HEK293 (cell line): ENCODE measurements at regions not wholly inside any gene's neighbourhood (a gene's known extent, or its start where the extent isn't known, plus 50 kb on each side); places are given as distances from the start of the nearest gene placed in this dataset.

Experiments
- CTCF ChIA-PET: fragments of 350-600 bp; formaldehyde crosslinking; extraction: SDS; loops from one replicate; lab custom pipeline; 2021; ENCODE audit warnings: antibody characterized with exemption; lab: Yijun Ruan, JAX
- POLR2A ChIA-PET: fragments of 300-600 bp; formaldehyde crosslinking; extraction: SDS; loops from one replicate; lab custom pipeline; 2020; ENCODE audit warnings: antibody characterized with exemption, inconsistent platforms; lab: Yijun Ruan, JAX
- H3K27ac ChIP-seq: fragments of 200-500 bp; sonication (Bioruptor generic); 2 replicates; pipeline ENCODE4 v1.5.1; 2014; ENCODE audit warnings: low read depth, low read length, control low read depth, inconsistent platforms; ENCODE audit errors: extremely low read depth
- H3K36me3 ChIP-seq, 2 experiments: fragments of 200-500 bp in 1 of 2; sonication (Bioruptor generic) in 1 of 2; 1 replicate in 1 of 2; 2 replicates in 1 of 2; pipeline ENCODE4 v1.5.1; 2014 to 2017; ENCODE audit warnings: inconsistent platforms in 2 of 2, low read length in 2 of 2; ENCODE audit not compliant: control insufficient read depth in 2 of 2, insufficient read depth in 1 of 2
- H3K4me1 ChIP-seq: fragments of 200-500 bp; sonication (Bioruptor generic); 2 replicates; pipeline ENCODE4 v1.5.1; 2014; ENCODE audit warnings: mild to moderate bottlenecking, low read length, inconsistent platforms; ENCODE audit not compliant: control insufficient read depth, insufficient read depth
- H3K4me3 ChIP-seq: 2 replicates; pipeline ENCODE4 v1.5.1; 2011; ENCODE audit warnings: low read depth, mild to moderate bottlenecking, control low read depth, low read length, moderate library complexity
- H3K9me3 ChIP-seq: fragments of 200-500 bp; sonication (Bioruptor generic); 2 replicates; pipeline ENCODE4 v1.5.1; 2014; ENCODE audit warnings: low read depth, low read length, inconsistent platforms; ENCODE audit not compliant: control insufficient read depth, insufficient read depth
- FEZF1 ChIP-seq: fragments of 450-650 bp; formaldehyde crosslinking; IDR thresholded peaks from 2 replicates; pipeline ENCODE4 v1.5.1; 2016; ENCODE audit warnings: missing biosample characterization, missing genetic modification characterization
- GLIS1 ChIP-seq: fragments of 450-650 bp; formaldehyde crosslinking; IDR thresholded peaks from 2 replicates; pipeline ENCODE4 v1.5.1; 2016; ENCODE audit warnings: missing biosample characterization, missing genetic modification characterization
- HOXD13 ChIP-seq: sonication (generic); formaldehyde crosslinking; IDR thresholded peaks from 2 replicates; pipeline ENCODE4 v1.8.0; 2022; ENCODE audit warnings: missing genetic modification reagents, borderline replicate concordance
- KLF10 ChIP-seq: fragments of 450-650 bp; IDR thresholded peaks from 2 replicates; pipeline ENCODE4 v1.5.1; 2018; ENCODE audit warnings: missing biosample characterization, mild to moderate bottlenecking, missing genetic modification characterization
- KLF16 ChIP-seq: fragments of 450-650 bp; formaldehyde crosslinking; IDR thresholded peaks from 2 replicates; pipeline ENCODE4 v1.5.1; 2017; ENCODE audit warnings: missing biosample characterization, missing genetic modification characterization
- OSR2 ChIP-seq: fragments of 450-650 bp; formaldehyde crosslinking; IDR thresholded peaks from 2 replicates; pipeline ENCODE4 v1.5.1; 2016; ENCODE audit warnings: missing biosample characterization, missing genetic modification characterization
- OVOL3 ChIP-seq: fragments of 450-650 bp; formaldehyde crosslinking; IDR thresholded peaks from 2 replicates; pipeline ENCODE4 v1.5.1; 2016; ENCODE audit warnings: missing biosample characterization, missing genetic modification characterization
- SETDB1 ChIP-seq: IDR thresholded peaks from one replicate; pipeline ENCODE4 v1.6.1; 2017; ENCODE audit warnings: mild to moderate bottlenecking, low read length, moderate library complexity, mixed read lengths; ENCODE audit not compliant: insufficient read length
- SP2 ChIP-seq: fragments of 450-650 bp; formaldehyde crosslinking; IDR thresholded peaks from 2 replicates; pipeline ENCODE4 v1.5.1; 2016; ENCODE audit warnings: missing biosample characterization, missing genetic modification characterization
- TCF7L2 ChIP-seq: IDR thresholded peaks from 2 replicates; pipeline ENCODE4 v1.6.1; 2011; ENCODE audit warnings: low read depth, mild to moderate bottlenecking, inconsistent platforms, low read length, moderate library complexity, borderline replicate concordance
- ZBTB7A ChIP-seq: fragments of 450-650 bp; formaldehyde crosslinking; IDR thresholded peaks from 2 replicates; pipeline ENCODE4 v1.5.1; 2016; ENCODE audit warnings: low read depth, missing biosample characterization, missing genetic modification characterization
- ZEB2 ChIP-seq: fragments of 450-650 bp; formaldehyde crosslinking; IDR thresholded peaks from 2 replicates; pipeline ENCODE4 v1.5.1; 2016; ENCODE audit warnings: missing biosample characterization, missing genetic modification characterization
- ZNF112 ChIP-seq: fragments of 450-650 bp; formaldehyde crosslinking; IDR thresholded peaks from 2 replicates; pipeline ENCODE4 v1.5.0; 2017; ENCODE audit warnings: missing biosample characterization, missing genetic modification characterization
- ZNF138 ChIP-seq: fragments of 450-650 bp; formaldehyde crosslinking; IDR thresholded peaks from 2 replicates; pipeline ENCODE4 v1.5.1; 2016; ENCODE audit warnings: missing biosample characterization, missing genetic modification characterization, borderline replicate concordance
- ZNF19 ChIP-seq: fragments of 450-650 bp; formaldehyde crosslinking; IDR thresholded peaks from 2 replicates; pipeline ENCODE4; 2016; ENCODE audit warnings: missing biosample characterization, missing genetic modification characterization, low read depth
- ZNF239 ChIP-seq: fragments of 450-650 bp; formaldehyde crosslinking; IDR thresholded peaks from 2 replicates; pipeline ENCODE4 v1.5.1; 2016; ENCODE audit warnings: missing biosample characterization, missing genetic modification characterization
- ZNF24 ChIP-seq: fragments of 450-650 bp; formaldehyde crosslinking; IDR thresholded peaks from 2 replicates; pipeline ENCODE4 v1.5.1; 2016; ENCODE audit warnings: missing biosample characterization, missing genetic modification characterization
- ZNF501 ChIP-seq: fragments of 450-650 bp; formaldehyde crosslinking; IDR thresholded peaks from 2 replicates; pipeline ENCODE4 v1.5.1; 2016; ENCODE audit warnings: missing biosample characterization, missing genetic modification characterization
- ZNF530 ChIP-seq: fragments of 450-650 bp; formaldehyde crosslinking; IDR thresholded peaks from 2 replicates; pipeline ENCODE4 v1.5.1; 2016; ENCODE audit warnings: low read depth, missing biosample characterization, missing genetic modification characterization
- ZNF555 ChIP-seq: fragments of 450-650 bp; formaldehyde crosslinking; conservative IDR thresholded peaks from 2 replicates; pipeline ENCODE4 v1.5.1; 2017; ENCODE audit warnings: missing biosample characterization, mild to moderate bottlenecking, missing genetic modification characterization, inconsistent platforms
- ZNF629 ChIP-seq: fragments of 450-650 bp; formaldehyde crosslinking; IDR thresholded peaks from 2 replicates; pipeline ENCODE4 v1.5.1; 2017; ENCODE audit warnings: missing biosample characterization, missing genetic modification characterization
- ZNF654 ChIP-seq: fragments of 450-650 bp; formaldehyde crosslinking; IDR thresholded peaks from 2 replicates; pipeline ENCODE4 v1.5.1; 2016; ENCODE audit warnings: low read depth, missing biosample characterization, missing genetic modification characterization
- ZNF843 ChIP-seq: fragments of 450-650 bp; formaldehyde crosslinking; IDR thresholded peaks from 2 replicates; pipeline ENCODE4 v1.5.1; 2016; ENCODE audit warnings: missing biosample characterization, missing genetic modification characterization
- ZXDB ChIP-seq: fragments of 450-650 bp; formaldehyde crosslinking; IDR thresholded peaks from 2 replicates; pipeline ENCODE4 v1.5.1; 2016; ENCODE audit warnings: missing biosample characterization, missing genetic modification characterization
- TF ChIP-seq, protein P1 (sequence below): fragments of 450-650 bp; formaldehyde crosslinking; IDR thresholded peaks from 2 replicates; pipeline ENCODE4 v1.5.1; 2016; ENCODE audit warnings: missing biosample characterization, missing genetic modification characterization
- TF ChIP-seq, protein P2 (sequence below): fragments of 450-650 bp; formaldehyde crosslinking; IDR thresholded peaks from 2 replicates; pipeline ENCODE4 v1.5.1; 2016; ENCODE audit warnings: missing biosample characterization, missing genetic modification characterization

DNA sequence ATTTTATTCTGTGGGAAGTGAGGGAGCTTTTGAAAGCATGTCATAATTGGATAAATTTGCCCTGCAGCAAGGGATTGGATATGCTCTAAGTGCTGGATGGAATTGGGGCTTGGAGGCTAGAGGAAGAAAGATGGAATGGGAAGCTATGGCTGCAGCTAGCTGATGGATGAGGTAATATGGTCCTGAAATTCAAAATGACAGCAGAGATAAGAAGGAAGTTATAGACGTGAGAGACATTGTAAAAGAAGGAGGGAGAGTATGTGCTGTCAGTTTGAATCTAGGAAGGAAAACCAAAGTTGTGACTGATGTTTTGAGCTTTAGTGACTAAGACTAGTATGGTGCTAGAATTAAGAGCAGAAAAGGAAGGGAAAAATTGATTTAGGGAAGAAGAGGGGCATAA, 299.9 kb upstream of the SPAG17 start (continued):
- TF ChIP-seq, protein P1, sequence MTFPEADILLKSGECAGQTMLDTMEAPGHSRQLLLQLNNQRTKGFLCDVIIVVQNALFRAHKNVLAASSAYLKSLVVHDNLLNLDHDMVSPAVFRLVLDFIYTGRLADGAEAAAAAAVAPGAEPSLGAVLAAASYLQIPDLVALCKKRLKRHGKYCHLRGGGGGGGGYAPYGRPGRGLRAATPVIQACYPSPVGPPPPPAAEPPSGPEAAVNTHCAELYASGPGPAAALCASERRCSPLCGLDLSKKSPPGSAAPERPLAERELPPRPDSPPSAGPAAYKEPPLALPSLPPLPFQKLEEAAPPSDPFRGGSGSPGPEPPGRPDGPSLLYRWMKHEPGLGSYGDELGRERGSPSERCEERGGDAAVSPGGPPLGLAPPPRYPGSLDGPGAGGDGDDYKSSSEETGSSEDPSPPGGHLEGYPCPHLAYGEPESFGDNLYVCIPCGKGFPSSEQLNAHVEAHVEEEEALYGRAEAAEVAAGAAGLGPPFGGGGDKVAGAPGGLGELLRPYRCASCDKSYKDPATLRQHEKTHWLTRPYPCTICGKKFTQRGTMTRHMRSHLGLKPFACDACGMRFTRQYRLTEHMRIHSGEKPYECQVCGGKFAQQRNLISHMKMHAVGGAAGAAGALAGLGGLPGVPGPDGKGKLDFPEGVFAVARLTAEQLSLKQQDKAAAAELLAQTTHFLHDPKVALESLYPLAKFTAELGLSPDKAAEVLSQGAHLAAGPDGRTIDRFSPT, result 0 out of 2 replicates have a peak, but pooled peaks have one; percentile 8
- TF ChIP-seq ZEB2 (tag by site-specific recombination) (no peak), ZNF629 (peak; percentile 49; the same call in 1 of the 2 replicates), ZNF530 (tag by site-specific recombination) (no peak), KLF16 (tag by site-specific recombination) (peak; percentile 65; the same call in 1 of the 2 replicates), ZNF112 (no peak), ZNF19 (tag by site-specific recombination) (no peak), ZNF239 (0 out of 2 replicates have a peak, but pooled peaks have one; percentile 43), ZNF654 (tag by site-specific recombination) (no peak), ZNF843 (tag by site-specific recombination) (0 out of 2 replicates have a peak, but pooled peaks have one; percentile 20), ZNF24 (tag by site-specific recombination) (no peak)
- TF ChIP-seq, protein P2, sequence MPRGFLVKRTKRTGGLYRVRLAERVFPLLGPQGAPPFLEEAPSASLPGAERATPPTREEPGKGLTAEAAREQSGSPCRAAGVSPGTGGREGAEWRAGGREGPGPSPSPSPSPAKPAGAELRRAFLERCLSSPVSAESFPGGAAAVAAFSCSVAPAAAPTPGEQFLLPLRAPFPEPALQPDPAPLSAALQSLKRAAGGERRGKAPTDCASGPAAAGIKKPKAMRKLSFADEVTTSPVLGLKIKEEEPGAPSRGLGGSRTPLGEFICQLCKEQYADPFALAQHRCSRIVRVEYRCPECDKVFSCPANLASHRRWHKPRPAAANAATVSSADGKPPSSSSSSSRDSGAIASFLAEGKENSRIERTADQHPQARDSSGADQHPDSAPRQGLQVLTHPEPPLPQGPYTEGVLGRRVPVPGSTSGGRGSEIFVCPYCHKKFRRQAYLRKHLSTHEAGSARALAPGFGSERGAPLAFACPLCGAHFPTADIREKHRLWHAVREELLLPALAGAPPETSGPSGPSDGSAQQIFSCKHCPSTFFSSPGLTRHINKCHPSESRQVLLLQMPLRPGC (tag by site-specific recombination), result no peak

DNA sequence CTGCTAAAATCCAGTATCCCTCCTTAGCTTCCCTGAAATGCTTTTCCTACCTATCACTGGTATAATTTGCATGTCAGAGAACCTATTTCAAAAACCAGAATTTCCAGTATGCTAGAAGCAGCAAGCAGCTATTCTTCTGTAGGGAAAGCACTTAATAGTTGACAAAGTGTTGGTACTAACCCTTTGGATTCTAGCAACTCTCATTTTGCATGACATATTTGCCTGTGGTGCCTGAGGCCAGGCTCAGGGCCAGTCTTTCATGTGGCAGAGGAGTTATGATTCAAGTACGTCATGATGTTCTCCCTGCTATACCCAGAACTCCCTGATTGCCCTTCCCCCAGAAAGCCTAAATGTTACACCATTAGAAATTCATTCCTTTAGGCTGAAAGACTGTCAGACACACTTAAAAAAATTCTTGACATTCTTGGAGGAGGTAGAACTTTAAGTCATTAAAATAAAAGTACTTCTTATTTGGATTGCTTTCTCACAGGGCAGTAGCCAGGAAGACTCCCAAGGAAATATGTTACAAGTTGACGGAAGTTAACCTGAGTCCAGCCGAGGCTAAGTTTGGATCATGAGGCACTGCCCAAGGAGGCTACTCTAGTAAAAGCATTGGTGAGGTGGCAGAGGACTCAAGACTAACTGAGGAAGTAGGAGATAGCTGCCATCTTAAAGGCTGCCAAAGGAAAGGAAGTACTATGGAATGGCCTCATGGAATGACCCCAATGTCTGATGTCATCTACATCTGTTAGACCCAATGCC, 298.4 kb upstream of the SPAG17 start:
- CTCF ChIA-PET, result no interaction called here
- POLR2A ChIA-PET, result no interaction called here
- no peak for TF ChIP-seq SP2 (tag by site-specific recombination)
- TF ChIP-seq GLIS1 (tag by site-specific recombination), result no peak
- TF ChIP-seq ZNF138 (tag by site-specific recombination), result no peak

DNA sequence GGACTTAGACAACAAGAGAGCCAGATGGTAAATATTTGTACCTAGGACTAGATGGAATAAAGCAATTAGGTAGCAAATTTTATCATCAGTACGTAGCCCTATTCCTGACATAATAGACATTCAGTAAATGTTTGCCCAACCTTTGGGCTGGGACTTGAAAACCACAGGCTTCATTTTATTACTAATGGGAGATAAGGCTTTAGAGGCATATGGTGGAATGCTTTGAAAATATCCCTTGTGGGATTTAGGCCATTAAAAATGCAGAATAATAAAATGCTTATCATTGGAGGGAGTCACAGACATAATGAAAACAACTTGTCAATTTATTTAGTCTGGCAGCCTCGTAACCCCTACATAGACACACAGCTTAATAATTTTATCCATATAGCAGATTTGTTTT, 296.1 kb upstream of the SPAG17 start:
- Histone ChIP-seq H3K27ac (no peak overlapping the region), H3K4me3 (no peak overlapping the region), H3K4me1 (peaks cover 6% of the 10 kb centered on the region; the same call in 1 of the 2 replicates), H3K36me3 (no peaks in the 10 kb centered on the region), H3K9me3 (no peaks in the 10 kb centered on the region)
- POLR2A ChIA-PET, result no interaction called here
- CTCF ChIA-PET, result interaction anchor here (1.1 kb wide), 1 partner anchor 14 kb away, joined by 4 read pairs; no protein-coding TSS in a partner anchor
- TF ChIP-seq HOXD13 (CRISPR knock-in tag), result peak; percentile 79
- TF ChIP-seq ZNF501 (tag by site-specific recombination), result no peak
- TF ChIP-seq ZNF555 (tag by site-specific recombination), result 0 out of 2 replicates have a peak, but pooled peaks have one; percentile 6
- no peak for TF ChIP-seq OVOL3 (tag by site-specific recombination)
- 0 out of 2 replicates have a peak, but pooled peaks have one; percentile 37 for TF ChIP-seq KLF10 (tag by site-specific recombination)
- peak; percentile 86 for TF ChIP-seq ZNF843 (tag by site-specific recombination)
- peak; percentile 68; the same call in 1 of the 2 replicates for TF ChIP-seq TCF7L2
- TF ChIP-seq ZXDB, result peak; percentile 75
- no peak for TF ChIP-seq ZBTB7A (tag by site-specific recombination)
- no peak for TF ChIP-seq SETDB1
- TF ChIP-seq FEZF1 (tag by site-specific recombination), result peak; percentile 45; the same call in 1 of the 2 replicates
- peak; percentile 75; the same call in 1 of the 2 replicates for TF ChIP-seq OSR2 (tag by site-specific recombination)

More for the DNA sequence above, 298.4 kb upstream of the SPAG17 start:
- Histone ChIP-seq H3K9me3 (no peaks in the 10 kb centered on the region), H3K4me3 (no peak overlapping the region), H3K4me1 (peaks cover 25% of the 10 kb centered on the region), H3K36me3 (no peaks in the 10 kb centered on the region), H3K27ac (no peak overlapping the region)
